ENCODE measurements at regions not wholly inside any gene's neighbourhood (a gene's known extent, or its start where the extent isn't known, plus 50 kb on each side); places are given as distances from the start of the nearest gene placed in this dataset.
A peak's percentile ranks its signal among the peaks of the same experiment; 100 is the strongest.

DNA sequence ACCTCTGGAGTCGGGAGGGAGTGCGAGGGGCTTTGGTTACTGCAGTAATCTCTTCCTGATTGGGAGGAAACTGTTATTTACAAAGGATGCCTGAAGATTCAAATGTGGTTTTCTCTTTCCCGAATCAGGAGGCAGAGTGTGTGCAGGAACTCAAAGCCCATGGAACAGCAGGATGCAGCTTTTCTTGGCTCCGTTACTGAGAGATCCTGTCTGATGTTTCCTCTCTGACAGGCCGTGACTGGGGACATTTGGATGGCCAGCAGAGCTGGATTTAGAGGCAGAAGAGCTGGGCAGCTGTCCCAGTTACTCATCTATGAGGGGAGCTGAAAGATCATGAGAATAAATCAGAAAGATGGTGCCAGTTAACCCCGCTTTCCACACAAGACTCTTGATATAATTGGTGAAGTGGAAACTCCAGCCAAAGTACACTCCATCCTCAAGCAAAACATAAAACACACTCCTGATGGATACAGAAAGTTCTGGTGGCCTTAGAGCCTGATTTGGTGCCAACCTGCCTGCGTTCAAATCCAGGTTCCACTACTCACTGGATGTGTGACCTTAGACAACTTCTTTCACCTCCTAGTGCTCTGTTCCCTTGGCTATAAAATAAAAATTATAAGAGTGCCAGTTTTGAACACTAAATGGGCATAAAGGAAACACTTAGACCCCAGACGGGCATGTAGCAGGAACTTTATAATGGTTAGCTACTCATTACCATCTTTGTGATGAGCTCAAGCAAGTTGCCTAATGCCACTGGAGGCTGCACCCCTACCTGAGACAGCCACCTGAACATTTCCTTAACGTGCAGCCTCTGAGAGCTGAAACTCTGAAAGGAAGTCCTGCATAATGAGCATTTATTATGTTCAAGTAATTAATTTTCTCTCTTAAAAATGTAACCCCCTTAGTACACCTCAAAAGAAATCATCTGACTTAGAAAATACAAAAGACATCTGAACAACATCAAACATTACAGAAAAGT is 349.0 kb upstream of the GATB start:
- DNase-seq: peak; percentile 44

DNA sequence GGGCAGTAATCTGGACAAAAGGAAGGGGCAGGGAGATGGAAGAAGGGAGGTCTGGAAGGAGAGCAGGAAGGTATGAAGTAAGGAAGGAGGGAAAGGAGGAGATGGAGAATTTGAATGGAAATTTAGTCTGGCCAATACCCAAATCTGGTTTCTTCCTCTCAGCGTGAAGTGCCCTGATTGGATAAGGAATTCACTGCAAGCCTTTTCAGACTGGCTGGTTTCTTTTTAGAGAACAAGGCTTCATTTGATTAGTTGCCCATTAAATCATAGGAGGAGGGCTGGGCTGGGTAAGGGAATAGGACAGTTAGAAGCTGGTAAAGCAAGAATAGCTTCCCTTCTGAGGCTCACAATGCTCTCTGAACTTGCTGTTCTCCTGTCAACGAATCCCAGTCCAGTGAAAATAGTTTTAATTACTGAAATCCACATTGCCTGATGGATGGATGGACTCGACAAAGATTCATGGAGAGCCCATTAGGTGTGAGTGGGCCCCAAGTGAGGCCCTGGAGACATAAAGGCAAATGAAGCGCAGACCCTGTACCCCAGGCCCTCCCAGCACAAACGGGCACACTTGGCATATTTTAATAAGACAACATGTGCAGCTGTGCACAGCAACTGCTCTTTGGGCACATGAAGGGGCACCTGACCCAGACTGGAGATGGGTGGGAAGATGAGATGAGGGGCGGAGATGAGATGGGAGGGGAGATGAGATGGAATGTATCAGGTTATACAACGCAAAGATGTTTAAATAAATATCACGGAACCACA is 347.1 kb upstream of the GATB start:
- DNase-seq: no peak

DNA sequence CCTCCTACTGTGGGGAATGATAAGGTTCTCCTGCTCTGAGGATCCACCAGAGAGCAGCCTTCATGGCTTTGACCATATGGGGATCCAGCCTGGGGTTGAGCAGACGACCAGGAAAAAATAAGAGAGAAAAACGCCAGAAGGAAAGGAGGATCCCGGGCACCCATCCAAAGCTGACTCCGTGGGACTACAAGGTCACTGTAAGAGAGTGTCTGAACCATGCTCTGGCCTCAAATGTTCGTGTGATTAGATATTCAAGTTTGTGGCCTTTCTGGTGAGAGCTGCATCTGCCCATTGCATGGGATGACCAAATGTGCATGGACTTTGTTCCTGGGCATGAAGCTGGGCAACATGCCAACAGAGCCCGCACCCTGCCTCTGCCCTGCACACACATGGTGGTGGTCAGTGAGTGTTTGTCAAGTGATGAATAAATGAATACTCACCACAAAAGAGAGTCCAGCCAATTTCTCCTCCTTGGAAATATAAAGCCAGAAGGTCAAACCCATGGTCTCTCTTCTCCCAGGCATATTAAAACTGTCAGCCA is 346.0 kb upstream of the GATB start:
- DNase-seq: no peak

DNA sequence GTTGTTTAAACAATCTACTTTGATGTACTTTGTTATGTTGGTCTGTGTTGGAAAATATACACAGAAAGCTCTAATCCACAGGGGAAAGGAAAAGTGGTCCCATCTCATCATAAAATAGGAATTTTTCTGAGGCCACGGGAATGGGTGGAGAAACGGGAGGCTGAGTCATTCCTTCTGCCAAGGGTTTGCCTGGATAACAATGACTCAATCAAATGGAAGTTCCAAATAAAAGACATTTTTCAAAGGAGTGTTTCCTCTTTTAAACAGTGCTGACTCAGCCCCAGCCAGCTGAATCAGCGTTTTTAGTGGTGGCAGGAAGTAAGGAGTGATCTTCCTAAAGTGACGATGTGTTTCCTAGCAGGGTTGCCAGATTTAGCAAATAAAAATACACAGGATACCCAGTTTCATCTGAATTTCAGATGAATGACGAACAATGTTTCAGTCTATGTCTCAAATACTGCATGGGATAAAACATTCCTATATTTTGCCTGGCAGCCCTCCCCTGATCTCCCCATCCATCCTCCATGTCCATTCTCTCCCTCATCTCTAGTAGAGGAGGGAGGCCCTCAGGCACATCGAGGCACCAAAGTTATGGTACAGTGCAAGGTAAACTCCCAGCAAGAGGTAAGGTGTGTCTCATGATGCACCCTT is 345.4 kb upstream of the GATB start:
- DNase-seq: peak; percentile 97

DNA sequence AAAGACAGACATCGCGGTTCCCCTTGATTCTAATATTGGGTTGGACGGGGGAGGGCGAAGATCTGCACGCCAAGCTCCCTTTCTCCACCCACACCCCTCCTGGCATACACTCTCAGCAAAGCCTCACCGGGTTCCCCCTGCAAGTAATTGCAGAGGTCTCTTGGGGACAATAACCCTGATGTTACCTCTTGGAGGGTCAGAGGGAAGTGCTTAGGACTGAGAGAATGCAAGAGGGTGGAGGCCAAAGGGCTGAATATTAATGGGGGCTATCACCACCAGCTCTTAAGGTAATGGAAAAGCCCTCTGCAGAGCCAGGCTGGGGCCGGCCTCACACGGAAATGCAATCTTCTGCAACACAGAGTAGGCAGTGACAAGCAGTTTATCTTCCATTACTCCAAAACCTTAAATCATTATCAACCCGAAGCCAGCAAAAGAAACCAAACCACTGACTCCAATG is 344.1 kb upstream of the GATB start:
- no peak for DNase-seq

DNA sequence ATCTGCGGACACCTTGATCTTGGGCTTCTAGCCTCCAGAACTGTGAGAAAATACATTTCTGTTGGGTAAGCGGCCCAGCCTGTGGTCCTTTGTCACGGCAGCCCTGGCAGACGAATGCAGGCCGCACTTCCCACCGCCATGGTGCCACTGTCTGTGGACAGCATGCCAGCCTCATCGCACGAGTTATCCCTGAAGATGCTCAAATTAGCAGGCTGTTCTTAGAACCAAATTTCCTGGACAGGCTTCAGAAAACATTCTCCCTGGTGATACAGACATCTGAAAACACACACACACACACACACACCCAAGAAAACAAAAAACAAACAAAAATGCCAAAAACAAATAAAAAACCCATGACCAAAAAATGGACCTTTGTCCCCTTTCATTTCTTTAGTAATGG is 343.5 kb upstream of the GATB start:
- no peak for DNase-seq

DNA sequence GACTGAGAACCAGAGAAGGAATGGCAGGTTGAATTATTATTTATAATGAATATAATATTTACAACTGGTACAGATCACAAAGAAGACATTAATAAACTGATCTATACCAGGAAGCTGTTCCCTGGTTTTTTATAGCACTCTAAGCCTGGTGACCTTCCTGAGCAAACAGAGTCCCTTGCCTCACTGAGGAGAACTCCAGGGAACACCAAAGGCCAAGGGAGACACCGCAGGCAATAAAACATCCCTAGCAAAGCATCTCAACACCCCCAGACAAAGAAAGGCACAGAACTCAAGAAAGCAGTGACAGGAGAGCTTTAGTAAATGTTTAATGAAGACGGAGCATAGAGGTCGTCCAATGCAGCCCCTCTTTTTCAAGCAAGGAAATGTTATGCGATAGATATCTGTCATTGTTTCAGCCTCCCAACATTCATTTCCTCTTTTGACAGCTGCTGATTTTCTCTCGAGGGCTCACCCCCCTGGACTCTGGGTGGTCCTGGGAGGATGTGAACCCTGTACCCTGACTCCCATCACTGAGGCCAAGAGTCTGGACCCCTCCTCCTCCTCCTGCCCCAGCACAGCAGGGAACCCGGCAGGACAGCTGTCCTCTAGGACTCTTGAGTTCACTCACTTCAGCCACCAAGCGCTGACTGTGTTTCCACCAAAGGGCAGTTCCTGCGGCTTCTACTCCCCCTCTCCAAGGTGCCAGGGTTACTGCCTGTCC is 342.5 kb upstream of the GATB start:
- no peak for DNase-seq

DNA sequence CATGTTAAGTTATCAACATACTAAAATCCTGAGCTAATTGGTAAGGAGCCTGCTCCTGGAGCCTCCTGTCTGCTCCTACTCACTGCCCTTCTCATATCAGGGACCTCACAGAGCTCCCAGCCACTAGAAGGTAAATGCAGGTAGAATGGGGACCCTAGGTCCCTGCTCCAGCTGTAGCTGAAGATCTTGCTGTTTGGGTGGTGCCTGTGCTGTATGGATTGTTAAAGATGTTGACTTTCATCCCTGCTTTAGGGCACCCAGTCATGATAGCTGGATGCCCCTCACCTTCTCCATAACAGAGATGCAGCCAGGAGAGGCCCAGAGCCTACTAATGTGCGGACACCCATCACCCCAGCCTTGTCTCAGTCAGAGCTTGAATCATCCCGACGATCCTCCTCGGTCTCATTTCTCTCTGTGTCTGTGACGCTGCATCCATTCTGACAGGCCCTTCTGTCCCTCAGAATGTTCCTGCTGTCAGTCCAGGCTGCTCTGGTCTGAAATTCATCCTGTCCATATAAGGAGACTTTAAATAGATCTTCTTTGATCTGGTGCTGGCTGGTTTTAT is 341.7 kb upstream of the GATB start:
- DNase-seq: no peak

DNA sequence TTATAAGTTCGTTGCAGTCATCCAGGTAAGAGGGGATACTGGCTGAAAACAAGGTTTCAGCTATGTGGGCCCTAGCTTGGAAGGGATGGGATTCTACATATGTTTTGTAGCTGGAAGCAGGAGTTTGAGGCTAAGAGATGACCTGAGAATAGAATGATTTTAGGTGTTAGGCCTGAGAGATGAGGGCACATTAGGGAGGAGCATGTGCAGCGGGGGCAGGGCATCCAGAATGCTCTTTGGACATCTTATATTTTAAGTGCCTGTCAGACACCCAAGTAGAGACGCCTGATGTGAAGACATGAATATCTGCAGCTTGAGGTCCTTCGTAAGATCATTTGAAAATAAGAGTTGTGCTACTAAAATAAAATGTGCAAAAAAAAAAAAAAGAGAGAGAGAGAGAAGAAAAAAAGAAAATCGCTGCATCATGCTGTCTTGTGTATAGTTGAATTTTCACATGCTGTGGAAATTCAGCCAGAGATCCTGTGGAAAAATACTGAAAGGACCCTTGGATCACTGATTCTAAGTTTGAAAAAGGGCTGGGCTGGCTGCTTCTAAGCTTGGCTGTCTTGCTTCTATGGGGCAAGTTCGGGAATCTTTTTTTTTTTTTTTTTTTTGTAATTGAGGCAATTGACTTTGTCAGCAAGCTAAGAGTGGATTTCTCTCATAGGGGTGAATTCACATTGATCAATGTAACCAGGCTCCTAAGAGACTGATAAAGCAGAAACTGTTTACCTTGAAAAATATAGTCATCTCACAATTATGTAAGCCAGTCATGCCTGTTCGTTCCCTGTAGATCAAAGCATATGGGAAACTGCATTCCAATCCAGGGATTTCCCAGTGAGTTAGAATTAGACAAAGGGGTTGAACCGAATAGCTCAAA is 341.0 kb upstream of the GATB start:
- DNase-seq: peak; percentile 50

DNA sequence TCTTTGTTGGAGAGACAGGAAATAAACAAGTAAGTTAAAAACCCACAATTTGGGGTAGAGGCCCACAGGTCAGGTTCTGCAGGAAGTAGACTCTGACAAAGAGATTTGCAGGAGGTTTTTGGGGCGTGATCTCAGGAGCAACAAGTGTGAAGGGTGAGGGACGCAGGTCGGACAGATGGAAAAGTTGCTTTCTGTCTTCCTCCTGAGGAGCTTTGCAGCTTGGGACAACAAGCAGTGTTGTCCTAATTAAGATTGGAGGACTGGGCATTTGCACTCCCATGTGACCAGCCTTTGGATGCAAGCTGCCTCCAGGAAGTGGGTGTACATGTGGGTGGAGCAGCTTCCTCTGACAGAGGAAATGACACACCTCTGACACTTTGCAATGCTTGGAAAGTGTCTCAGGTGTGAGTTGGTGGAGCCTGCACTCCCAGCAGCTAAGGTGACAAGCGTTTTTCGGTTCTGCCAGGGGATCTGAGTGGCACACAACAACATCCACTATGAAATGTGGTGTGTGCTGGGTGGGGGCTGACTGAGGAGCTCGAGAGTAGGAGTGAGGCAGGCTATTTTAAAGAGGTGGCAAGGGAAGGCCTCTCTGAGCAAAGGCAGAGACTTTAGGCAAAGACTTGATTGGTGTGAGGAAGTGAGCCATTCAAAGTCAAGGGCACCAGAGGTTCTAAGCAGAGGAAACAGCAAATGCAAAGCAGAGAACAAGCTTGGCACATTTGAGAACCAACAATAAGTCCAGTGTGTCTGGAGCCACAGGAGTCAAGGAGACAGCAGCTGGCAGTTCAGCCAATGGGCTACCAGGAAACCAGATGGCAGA is 339.8 kb upstream of the GATB start:
- no peak for DNase-seq

DNA sequence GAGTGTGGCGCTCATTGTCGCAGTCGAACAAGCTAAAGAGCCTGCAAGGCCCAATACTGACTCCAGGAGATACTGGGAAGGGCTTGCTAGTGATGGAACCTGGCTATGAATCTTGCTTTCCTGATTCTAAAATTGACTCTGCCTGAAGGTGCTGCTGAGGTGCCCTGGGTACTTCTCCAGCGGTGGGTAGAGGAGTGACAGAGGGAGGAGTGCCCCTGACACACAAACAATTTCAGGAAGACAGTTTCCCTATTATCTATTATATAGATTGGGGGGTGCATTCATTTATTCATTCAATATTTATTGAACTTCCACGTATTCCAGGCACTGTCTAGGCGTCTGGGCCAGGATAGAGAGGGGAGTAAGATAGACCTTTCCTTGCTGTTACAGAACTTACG is 339.2 kb upstream of the GATB start:
- DNase-seq: no peak

DNA sequence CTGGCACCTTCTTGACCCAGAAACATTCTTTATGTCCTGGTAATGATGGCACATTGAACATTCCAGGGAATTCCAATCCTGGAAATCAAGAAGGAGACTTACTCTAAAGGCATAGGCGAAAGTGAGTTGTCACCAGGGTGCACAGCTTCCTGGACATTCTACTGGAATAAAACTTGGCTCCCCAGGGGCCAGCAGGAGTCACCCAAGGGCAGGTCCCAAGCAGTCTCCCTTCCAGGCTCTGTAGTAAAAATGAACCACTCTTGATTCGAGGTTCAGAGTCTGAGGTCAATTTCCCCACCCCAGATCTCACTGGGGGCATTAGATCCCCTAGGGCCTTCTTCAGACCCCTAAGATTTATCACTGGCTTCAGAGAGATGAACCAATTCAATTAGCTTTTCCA is 338.7 kb upstream of the GATB start:
- DNase-seq: no peak

DNA sequence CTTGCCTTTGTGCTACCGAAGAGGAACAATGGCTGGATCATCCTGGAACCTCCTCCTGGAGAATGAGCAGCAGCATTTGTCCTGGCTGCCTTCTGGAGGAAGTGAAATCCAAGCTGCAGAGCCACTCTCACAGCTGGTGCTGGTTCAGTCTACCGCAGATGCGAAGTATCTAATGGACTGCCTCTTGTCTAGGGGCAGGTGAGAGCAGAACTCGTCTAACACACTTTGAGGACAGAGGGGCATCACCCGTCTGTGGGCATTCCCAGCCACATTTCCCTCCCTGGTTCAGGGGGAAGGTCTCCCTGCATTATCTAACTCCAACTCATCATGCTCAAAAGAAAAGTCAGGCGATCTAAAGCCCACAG is 338.2 kb upstream of the GATB start:
- DNase-seq: no peak

DNA sequence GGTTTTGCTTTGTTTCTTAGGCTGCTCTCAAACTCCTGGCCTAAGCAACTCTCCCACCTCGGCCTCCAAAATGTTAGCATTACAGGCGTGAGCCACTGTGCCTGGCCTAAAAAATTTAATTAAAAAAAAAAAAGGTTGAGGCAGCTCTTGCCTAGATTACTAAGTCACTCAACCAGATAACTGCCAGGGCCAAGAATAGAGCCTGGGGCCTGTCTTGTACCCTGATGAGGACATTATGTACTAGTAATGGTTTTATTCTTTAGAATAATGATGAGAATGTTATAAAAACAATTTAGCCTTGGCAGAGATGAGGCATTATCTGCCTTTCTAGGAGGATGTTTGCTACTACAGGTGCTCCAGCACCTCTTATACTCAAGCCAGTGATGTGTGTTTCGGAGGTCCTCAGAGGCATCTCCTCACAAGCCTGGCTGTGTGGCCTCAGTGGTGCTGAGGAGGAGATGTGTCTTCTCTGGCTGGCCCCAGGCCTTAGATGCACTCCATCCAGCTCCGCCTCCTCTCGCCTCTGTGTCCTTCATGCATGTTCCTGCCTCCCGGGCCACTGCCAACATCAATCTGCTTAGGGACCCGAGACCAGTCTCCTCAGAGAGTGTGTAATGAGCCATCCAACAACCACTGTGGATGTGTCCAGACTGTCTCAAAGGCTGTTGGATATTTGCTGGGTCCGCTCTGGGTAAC is 337.7 kb upstream of the GATB start:
- no peak for DNase-seq

DNA sequence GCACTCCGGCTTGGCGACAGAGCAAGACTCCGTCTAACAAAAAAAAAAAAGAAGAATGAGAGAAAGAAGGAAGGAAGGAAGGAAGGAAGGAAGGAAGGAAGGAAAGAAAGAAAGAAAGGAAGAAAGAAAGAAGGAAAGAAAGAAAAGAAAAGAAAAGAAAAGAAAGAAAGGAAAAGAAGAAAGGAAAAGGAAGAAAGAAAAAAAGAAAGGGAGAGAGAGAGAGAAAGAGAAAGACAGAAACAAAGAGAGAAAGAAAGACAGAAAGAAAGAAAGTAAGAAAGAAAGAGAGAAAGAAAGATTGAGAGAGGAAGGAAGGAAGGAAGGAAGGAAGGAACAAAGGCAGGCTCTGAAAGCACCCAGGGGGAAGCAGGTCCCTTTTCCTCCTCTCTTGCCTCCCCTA is 336.6 kb upstream of the GATB start:
- DNase-seq: no peak

DNA sequence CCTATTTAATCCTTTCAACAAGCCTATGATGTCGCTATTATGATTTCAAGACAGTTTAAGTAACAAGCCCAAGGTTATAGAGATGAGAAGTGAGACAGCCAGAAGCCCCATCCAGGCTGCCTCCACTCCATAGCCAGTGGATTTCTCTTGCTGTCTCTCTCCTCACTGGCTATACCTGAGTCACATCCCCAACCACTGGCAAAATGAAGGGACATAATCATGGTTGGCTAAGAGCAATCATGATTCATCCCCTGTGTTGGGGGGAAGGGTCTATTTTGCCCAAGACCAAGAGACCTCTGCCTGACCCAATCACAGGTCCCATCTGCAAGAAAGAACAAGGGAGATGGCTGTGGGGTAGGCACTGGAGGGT is 334.9 kb upstream of the GATB start:
- DNase-seq: no peak

DNA sequence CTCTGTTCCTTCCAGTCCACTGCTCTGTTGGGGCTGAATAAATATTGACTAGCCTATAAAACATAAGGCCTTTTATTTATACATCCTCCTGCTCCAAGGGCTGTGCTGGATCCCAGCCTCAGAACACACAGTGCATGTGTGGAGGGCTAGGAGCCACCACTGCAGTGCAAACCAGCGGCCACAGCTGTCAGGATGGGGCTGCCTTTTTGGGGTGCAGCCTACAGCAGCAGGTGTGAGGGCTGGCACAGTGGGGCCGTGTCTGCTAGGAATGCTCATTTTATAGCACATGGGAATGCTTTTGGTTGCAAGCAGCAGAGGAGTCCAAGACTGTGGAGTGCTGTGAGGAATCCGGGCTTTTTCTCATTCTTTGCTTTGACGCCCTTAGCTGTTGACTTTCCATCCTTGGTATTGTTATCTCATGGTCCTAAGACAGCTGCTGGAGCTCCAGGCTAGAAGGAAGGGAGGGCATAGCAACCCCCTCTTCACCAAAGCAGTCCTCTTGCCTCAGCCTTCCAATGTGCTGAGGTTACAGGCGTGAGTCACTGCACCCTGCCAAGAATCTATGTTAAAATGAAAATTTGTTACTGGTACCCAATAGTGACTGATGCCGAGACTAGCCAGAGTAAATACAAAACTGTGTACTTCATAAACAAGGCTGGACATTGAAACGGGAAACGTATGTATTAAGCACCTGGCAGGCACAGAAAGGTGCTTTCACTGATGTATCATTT is 334.3 kb upstream of the GATB start:
- DNase-seq: peak; percentile 83

DNA sequence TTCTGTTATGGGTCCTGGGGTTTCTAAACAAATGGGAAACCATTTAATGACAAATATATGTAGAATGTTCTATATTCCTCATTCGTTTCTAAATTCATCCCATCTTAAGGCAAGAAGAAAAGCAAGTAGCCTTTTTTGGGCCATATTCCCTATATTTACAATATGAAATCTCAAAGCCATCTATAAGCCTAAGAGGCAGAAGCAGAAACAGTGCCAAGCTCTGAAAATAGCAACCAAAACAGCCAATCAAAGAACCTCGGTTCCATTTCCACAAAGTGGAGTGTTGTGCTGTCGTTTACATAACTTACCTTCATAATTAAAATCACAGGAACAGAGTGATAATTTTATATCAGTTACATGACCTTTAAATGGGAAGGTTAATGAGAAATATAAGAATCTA is 330.6 kb upstream of the GATB start:
- no peak for DNase-seq

DNA sequence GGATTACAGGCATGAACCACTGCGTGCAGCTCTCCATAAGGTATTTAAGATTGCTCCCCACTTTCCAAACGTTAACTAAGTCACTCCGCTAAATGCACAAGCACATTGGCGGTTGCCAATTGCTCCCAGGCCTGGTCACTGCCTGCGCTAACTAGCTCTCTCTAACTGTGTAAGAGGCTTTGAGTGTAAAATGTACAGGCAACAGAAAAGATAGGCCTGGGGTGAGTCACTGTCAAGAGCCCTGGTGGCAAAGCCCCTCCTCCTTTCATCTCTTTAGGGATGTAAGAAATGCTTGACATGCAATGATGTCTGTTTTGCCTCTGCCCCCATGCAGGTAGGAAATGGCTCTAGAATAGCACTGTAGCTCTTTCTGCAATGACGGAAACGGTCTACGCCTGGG is 329.7 kb upstream of the GATB start:
- peak; percentile 92 for DNase-seq

Data from fibroblast of skin of scalp (primary cell).